GM06990 (cell line): ENCODE measurements at regions not wholly inside any gene's neighbourhood (a gene's known extent, or its start where the extent isn't known, plus 50 kb on each side); places are given as distances from the start of the nearest gene placed in this dataset.

Experiments used
- DNase-seq: peaks from one replicate; pipeline ENCODE4 v3.0.0-alpha.2; 2011; ENCODE audit not compliant: insufficient read length; ENCODE audit errors: extremely low read depth
- H3K27me3 ChIP-seq: replicated peaks from 2 replicates; pipeline ENCODE4 v1.6.0; 2011; ENCODE audit warnings: low read length; ENCODE audit not compliant: control insufficient read depth, insufficient read depth
- H3K36me3 ChIP-seq: 2 replicates; pipeline ENCODE4 v1.5.1; 2011; ENCODE audit warnings: low read length; ENCODE audit not compliant: control insufficient read depth, insufficient read depth
- H3K4me3 ChIP-seq: replicated peaks from 2 replicates; pipeline ENCODE4 v1.5.1; 2011; ENCODE audit warnings: low read depth, mild to moderate bottlenecking, control low read depth, low read length
- CTCF ChIP-seq: IDR thresholded peaks from 2 replicates; pipeline ENCODE4 v1.5.1; 2011; ENCODE audit warnings: low read length, control low read depth, mild to moderate bottlenecking, inconsistent platforms; ENCODE audit not compliant: insufficient read depth, poor library complexity, severe bottlenecking

- Histone ChIP-seq H3K27me3 (no peaks in the 10 kb centered on the region), H3K36me3 (no peaks in the 10 kb centered on the region), H3K4me3 (no peak overlapping the region; the same call in 1 of the 2 replicates)
- no peak for TF ChIP-seq CTCF
- no peak for DNase-seq
Measured at GRCh38 chr4:108465886-108466500, 154.4 kb upstream of the RPL34 start.

GRCh38 chr4:108458681-108459080 is 161.7 kb upstream of the RPL34 start:
- Histone ChIP-seq H3K27me3 (no peaks in the 10 kb centered on the region), H3K36me3 (no peaks in the 10 kb centered on the region), H3K4me3 (no peak overlapping the region)
- no peak for TF ChIP-seq CTCF
- DNase-seq: no peak

- Histone ChIP-seq H3K36me3 (no peaks in the 10 kb centered on the region), H3K4me3 (no peak overlapping the region), H3K27me3 (no peaks in the 10 kb centered on the region)
- DNase-seq: no peak
- no peak for TF ChIP-seq CTCF
Measured at GRCh38 chr4:108454227-108454626, 166.1 kb upstream of the RPL34 start.

- no peaks in the 10 kb centered on the region for H3K36me3 ChIP-seq
- no peak for DNase-seq
- no peak overlapping the region for H3K4me3 ChIP-seq
- no peak for TF ChIP-seq CTCF
- no peaks in the 10 kb centered on the region for H3K27me3 ChIP-seq
Measured at GRCh38 chr4:108453366-108453765, 167.0 kb upstream of the RPL34 start.

GRCh38 chr4:108450236-108450898 is 170.0 kb upstream of the RPL34 start:
- H3K27me3 ChIP-seq: no peaks in the 10 kb centered on the region
- TF ChIP-seq CTCF: no peak
- H3K36me3 ChIP-seq: no peaks in the 10 kb centered on the region
- no peak overlapping the region for H3K4me3 ChIP-seq
- no peak for DNase-seq
